Femur (tissue), 1 donor: ENCODE measurements at regions not wholly inside any gene's neighbourhood (a gene's known extent, or its start where the extent isn't known, plus 50 kb on each side); places are given as distances from the start of the nearest gene placed in this dataset.

Experiments used
- DNase-seq: peaks from one replicate; pipeline ENCODE4 v3.0.0-alpha.2; 2017

DNA sequence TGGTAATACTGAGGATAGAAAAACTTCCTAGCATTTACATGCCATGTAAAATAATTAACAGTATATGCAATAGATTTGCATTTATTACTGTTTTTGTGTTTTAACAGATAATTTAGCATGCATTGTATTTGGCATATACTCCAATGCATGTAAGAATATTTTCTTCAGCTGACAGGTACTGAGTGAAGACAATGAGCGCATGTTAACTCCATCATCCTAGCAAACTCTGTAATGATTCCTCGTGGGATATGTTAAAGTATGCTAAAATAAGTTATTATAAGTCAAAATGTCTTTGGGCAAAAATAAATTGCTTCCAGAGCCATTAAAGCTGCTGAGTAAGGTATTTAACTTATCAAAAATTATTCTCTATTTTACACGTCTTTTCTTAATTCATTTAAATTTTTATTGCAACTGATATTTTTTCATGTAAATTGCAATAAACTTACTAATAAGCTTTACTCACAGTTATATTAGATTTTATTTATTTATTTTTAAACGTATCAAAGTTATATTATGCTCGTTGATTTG lies 616.4 kb upstream of the NDST4 start:
- no peak for DNase-seq

DNA sequence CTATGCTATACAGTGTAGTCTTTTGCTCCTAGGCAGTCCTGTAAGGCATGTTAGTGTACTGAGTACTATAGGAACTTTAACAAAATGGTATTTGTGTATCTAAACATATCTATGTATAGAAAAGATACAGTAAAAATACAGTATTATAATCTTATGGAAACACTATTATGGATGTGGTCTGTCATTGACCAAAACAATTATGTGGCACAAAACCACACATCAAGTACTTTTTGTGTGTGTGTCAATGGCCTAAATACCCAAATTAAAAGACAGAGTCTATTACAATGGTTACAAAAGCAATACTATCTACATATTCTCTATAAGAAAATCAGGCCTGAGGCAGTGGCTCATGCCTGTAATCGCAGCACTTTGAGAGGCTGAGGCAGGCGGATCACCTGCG lies 610.2 kb upstream of the NDST4 start:
- DNase-seq: no peak

DNA sequence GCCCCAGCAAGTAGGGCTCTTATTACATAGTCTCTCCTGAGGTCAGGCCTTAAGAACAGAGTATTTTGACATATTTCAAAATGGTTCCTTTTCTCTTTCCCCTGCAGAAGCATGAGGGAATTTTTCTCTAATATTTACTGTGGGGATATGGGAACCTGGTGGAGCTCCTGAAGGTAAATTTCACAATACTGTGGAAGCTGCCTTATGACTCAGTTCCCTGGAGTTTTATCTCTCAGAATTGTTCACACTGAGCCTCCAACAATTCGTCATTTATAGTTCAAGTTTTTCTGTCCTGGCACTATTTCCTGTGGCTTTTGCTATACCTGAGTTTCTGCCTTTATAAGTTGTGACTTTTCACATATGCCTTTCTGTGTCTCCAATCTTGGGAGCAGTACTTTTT lies 607.2 kb upstream of the NDST4 start:
- no peak for DNase-seq

DNA sequence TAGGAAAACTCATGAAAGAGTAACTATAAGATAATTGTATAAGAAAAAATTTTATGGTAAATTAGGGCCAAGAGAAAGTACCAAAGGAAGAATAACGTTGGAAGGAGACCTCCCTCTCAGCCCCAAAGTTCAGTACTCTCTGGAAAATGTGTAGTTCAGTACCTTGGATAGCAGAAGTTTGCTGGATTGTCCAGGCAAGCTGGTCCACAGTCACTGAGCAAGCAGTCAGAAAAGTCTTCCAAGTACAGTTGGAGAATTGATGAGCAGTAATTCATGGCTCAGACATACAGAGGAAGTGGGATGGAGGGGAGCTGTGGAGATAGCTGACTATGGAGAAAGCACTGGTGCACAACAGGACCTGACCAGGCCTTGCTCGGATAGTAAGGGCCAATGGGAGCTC lies 598.2 kb upstream of the NDST4 start:
- DNase-seq: no peak

- no peak for DNase-seq
These were observed 575.5 kb upstream of the NDST4 start for GRCh38 chr4:115688961-115689360.

DNA sequence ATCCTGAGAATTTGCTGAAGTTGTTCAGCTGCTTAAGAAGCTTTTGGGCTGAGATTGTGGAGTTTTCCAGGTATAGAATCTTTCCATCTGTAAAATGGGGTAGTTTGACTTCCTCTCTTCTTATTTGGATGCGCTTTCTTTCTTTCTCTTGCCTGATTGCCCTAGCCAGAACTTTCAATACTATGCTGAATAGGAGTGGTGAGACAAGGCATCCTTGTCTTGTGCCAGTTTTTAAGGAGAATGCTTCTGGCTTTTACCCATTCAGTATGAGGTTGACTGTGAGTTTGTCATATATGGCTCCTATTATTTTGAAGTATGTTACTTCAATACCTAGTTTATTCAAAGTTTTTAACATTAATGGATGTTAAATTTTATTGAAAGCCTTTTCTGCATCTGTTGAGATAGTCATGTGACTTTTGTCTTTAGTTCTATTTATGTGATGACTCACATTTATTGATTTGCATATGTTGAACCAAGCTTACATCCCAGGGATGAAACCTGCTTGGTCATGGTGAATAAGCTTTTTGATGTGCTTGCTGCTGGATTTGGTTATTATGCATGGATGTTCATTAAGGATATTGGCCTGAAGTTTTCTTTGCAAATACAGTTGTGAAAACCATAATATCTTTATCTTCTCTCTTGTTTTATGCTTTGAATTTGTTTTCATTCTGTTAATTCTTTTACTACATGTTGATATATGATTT lies 573.8 kb upstream of the NDST4 start:
- no peak for DNase-seq

DNA sequence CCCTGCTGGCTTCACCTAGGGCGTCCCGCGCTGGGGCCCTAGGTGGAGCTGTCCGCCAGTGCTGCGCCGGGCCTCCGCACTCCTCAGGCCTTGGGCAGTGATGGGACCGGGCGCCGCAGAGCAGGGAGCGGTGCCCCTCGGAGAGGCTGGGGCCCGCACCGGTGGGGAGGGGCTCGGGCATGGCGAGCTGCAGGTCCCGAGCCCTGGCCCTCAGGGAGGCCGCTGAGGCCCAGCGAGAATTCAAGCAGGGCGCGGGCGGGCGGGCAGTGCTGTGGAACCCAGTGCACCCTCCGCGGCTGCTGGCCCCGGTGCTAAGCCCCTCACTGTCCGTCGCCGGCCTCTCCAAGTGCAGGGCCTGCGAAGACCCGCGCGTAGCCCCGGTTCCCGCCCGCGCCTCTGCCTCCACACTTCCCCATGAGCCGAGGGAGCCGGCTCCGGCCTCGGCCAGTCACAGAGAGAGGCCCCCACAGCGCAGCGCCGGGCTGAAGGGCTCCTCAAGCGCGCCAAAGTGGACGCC lies 565.1 kb upstream of the NDST4 start:
- no peak for DNase-seq

GRCh38 chr4:115675719-115676118 lies 562.3 kb upstream of the NDST4 start:
- DNase-seq: no peak

GRCh38 chr4:115674485-115674884 lies 561.1 kb upstream of the NDST4 start:
- DNase-seq: no peak

- no peak for DNase-seq
These were observed 558.2 kb upstream of the NDST4 start for GRCh38 chr4:115671581-115671980.

GRCh38 chr4:115670930-115671329 lies 557.5 kb upstream of the NDST4 start:
- no peak for DNase-seq

GRCh38 chr4:115668396-115668795 lies 555.0 kb upstream of the NDST4 start:
- DNase-seq: no peak

GRCh38 chr4:115664285-115664684 lies 550.9 kb upstream of the NDST4 start:
- DNase-seq: no peak

DNA sequence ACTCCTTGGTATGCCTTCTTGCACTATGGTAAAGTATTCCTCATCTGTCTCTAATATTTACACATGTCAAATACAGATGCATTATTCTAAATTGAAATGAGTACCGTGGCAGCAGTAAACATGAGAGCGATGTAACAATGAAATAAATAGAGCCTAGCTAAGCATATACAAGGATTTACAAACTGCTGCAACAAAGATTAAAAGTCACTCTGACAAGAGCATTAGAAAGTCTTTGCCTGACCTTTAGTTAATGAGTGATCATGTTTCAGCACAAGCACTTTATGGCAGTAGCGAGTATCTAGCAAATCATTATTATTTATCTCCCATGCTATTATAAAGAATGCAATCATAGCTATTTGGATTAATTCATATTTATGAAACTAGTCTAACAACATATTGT lies 547.0 kb upstream of the NDST4 start:
- DNase-seq: no peak

GRCh38 chr4:115657991-115658650 lies 544.7 kb upstream of the NDST4 start:
- no peak for DNase-seq

DNA sequence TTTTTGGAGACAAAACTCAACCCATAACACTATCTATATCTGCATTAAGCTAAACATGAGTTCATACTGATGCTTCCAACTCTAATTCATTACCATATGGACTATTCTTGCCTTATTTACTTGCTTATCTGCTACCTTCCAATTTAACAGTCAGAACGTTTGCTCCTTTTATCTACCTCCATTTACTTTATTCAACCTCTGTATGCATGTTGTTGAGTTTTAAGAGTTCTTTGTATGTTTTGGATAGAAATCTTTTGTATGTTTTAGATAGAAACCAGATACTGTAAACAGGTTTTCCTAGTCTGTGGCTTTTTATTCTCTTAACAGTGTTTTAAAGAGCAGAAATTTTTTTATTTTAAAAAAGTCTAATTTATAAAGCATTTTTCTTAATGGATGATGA lies 542.2 kb upstream of the NDST4 start:
- no peak for DNase-seq

GRCh38 chr4:115648786-115649185 lies 535.4 kb upstream of the NDST4 start:
- no peak for DNase-seq

GRCh38 chr4:115629270-115629669 lies 515.9 kb upstream of the NDST4 start:
- DNase-seq: no peak

GRCh38 chr4:115609631-115610030 lies 496.2 kb upstream of the NDST4 start:
- no peak for DNase-seq

DNA sequence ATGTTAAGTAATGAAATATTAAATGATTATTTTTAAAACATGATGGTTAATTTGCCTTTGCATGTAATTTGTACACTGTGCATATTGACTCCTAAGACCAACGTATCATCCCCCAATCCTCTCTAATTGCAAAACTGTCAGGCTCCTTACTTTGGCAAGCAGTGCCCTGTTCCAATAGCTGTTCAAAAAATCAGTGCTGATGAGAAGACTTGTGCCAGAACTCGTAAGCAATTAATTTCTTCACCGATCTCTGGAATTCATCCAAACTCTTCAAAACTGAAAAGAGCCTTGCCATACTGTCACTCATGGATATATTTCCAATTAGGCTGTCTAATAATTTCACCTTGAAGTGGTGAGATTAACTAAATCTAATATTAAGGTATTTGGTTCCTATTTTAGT lies 493.9 kb upstream of the NDST4 start:
- DNase-seq: no peak

GRCh38 chr4:115596265-115597001 lies 483.0 kb upstream of the NDST4 start:
- DNase-seq: no peak

GRCh38 chr4:115580901-115581300 lies 467.5 kb upstream of the NDST4 start:
- DNase-seq: no peak

- no peak for DNase-seq
These were observed 462.4 kb upstream of the NDST4 start for GRCh38 chr4:115575851-115576250.

GRCh38 chr4:115562506-115562905 lies 449.1 kb upstream of the NDST4 start:
- no peak for DNase-seq
